Inflammatory macrophage treated with lipopolysaccharide for 4 hours (primary cell): ENCODE measurements at regions not wholly inside any gene's neighbourhood (a gene's known extent, or its start where the extent isn't known, plus 50 kb on each side); places are given as distances from the start of the nearest gene placed in this dataset.
"Not testable (repeated sequence)": the region's sequence is repeated elsewhere in the genome, so short reads cannot be mapped to it uniquely, and the experiment has no call there.

Experiments used
- DNase-seq: peaks from one replicate; pipeline ENCODE4 v3.0.0-alpha.2; 2020

DNA sequence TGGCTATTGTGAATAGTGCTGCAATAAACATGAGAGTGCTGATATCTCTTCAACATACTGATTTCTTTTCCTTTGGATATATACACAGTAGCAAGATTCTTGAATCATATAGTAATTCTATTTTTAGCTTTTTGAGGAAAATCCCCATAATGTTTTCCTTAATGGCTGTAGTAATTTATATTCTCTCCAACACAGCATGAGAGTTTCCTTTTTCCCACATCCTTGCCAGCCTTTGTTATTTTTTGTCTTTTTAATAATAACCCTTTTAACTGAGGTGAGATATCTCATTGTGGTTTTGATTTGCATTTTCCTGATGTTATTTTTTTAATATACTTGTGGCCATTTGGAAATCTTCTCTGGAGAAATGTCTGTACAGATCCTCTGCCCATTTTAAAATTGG lies 132.6 kb downstream of the PRL start:
- no peak for DNase-seq

DNA sequence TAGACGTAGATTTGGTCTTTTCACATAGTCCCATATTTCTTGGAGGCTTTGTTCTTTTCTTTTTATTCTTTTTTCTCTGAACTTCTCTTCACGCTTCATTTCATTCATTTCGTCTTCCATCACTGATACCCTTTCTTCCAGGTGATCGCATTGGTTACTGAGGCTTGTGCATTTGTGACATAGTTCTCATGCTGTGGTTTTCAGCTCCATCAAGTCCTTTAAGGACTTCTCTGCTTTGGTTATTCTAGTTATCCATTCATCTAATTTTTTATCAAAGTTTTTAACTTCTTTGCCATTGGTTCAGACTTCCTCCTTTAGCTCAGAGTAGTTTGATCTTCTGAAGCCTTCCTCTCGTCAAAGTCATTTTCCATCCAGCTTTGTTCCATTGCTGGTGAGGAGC lies 125.8 kb downstream of the PRL start:
- DNase-seq: not testable (repeated sequence)

GRCh38 chr6:22171885-22172284 lies 125.0 kb downstream of the PRL start:
- DNase-seq: not testable (repeated sequence)

DNA sequence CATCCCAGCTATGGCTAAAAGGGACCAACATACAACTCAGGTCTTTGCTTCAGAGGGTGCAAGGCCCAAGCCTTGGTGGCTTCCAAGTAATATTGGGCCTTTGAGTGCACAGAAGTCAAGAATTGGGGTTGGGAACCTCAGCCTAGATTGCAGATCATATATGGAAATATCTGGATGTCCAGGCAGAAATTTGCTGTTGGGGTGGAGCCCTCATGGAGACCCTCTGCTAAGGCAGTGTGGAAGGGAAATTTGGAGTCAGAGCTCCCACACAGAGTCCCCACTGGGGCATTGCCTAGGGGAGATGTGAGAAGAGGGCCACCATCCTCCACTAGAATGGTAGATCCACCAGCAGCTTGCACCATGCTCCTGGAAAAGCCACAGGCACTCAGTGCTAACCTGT lies 123.5 kb downstream of the PRL start:
- DNase-seq: no peak

GRCh38 chr6:22180250-22180649 lies 116.6 kb downstream of the PRL start:
- not testable (repeated sequence) for DNase-seq

DNA sequence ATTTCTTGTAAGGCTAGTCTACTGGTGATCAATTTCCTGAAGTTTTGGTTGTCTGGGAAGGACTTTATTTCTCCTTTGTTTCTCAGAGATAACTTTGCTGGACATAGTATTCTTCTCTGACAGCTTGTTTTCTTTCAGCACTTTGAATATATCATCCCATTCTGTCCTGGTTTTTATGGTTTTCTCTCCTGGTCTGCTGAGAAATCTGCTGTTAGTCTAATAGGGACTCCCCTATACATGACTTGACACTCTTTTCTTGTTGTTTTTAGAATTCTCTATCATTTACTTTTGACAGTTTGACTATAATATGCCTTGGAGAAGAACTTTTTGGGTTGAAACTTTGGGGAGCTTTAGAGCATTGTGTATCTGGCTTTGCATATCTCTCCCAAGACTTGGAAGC lies 112.5 kb downstream of the PRL start:
- DNase-seq: no peak

DNA sequence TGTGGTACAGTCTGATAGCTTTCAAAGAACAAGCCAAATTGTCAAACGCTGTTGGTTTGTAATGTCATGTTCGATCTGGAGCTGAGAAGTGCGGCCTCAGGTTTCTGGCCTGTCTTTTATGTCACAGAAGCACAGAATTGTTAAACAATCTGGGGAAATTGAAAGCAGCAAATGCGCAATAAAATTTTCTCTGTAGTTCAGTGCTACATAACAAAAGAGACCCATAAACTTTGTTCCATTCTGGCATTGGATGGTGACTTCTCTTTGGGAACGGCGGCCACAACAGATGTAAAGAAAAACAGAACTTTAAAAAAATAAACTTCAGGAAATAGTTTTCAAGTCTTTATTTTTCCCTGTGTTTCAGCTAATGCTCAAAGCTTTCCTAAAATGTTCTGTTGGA lies 106.9 kb downstream of the PRL start:
- no peak for DNase-seq

GRCh38 chr6:22194188-22194921 lies 102.5 kb downstream of the PRL start:
- DNase-seq: peak; percentile 7

GRCh38 chr6:22199771-22200170 lies 97.1 kb downstream of the PRL start:
- no peak for DNase-seq

DNA sequence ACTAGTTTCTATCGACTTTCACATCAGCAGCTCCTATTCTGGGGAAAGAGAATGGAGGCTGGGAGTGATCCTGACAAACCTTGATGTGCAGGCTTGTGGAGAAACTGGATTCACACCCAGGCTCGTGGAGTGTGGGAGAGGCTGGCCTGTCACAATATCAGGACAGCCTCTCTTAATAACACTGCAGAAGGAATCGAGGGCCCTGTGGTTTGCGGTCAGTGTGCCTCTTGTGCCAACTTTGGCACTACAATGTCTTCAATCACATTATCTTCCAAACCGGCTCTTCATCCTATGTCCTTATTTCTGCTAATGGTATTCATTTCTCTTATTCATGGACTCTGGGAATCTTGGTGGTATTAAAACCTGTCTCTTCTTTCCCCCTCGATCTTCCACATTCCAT lies 92.7 kb downstream of the PRL start:
- DNase-seq: no peak

GRCh38 chr6:22205266-22205665 lies 91.6 kb downstream of the PRL start:
- no peak for DNase-seq

DNA sequence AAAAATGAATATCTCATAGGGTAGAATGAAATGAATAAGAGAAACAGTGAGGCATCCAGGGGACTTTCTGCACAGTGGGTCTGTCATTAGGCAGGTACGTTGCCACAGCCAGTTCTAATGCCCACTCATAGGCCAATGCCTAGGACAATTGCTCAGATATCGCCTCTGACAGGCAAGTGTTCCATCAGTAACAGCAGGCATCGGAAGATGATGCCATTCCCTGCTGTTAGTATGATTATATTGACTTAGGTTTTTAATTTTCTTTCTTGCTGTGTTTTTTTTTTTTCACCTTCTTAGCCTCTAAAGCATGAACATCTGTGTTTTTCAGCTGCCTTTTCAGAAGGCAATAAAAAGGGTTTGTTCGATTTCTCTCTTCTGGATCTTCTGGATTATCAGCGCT lies 90.7 kb downstream of the PRL start:
- DNase-seq: no peak

GRCh38 chr6:22208026-22208425 lies 88.8 kb downstream of the PRL start:
- DNase-seq: no peak

DNA sequence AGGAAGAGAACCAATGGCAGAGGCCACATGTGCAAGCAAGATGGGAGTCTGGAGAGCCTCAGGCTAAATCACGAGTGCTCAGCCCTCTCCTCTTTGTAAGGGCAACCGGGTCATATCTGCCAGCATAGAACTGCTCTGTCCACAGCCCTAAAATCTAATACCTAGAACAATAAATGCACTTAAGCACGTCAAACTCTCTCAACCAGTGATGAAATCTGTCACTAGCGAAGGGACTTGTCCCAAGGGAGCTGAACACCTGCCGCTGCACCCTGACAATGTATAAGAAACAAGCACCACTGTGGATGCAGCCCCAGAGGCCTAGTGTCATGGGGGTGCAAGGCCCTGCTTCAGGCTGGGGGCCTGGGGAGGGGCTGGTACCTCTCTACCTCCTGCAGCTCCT lies 82.5 kb downstream of the PRL start:
- DNase-seq: no peak

- not testable (repeated sequence) for DNase-seq
Measured at GRCh38 chr6:22215474-22215873, 81.4 kb downstream of the PRL start.

- DNase-seq: no peak
Measured at GRCh38 chr6:22218410-22218809, 78.4 kb downstream of the PRL start.

GRCh38 chr6:22219925-22220324 lies 76.9 kb downstream of the PRL start:
- DNase-seq: no peak

DNA sequence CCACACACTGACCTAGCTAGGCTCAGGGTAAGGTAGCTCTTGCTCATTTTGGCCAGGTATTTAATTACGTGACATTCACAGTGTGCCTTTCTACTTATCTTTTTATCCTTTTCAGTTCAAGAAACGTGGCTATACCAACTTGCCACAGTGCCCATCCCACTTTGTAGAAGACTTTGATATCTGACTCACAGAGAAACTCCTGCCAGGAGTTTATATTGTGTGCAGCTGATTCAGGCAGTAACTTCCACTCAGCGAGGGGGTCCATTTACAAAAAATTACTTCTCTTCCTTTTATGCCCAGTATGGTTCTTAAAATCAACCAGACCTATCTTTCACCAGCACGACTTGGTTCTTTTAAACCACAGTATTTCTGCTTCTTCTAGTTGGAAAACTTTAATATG lies 75.6 kb downstream of the PRL start:
- no peak for DNase-seq

DNA sequence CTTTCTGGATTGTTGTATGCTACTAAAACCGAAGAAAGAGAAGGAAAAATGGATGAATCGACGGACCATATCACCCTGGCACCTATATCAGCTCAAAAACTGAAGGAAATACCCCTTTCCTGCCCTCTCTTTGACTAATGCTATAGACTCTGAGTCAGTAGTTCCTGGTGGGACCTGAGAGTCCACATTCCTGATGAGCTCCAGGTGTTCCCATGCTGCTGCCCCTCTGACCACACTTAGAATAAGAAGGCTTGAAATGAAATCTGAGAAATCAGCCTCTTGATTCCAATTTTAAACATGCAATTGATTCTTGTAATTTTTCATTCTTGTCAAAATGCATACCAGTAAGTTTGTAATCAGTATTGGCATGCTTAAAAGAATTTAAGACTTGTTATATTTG lies 75.2 kb downstream of the PRL start:
- no peak for DNase-seq

GRCh38 chr6:22222469-22222868 lies 74.4 kb downstream of the PRL start:
- DNase-seq: no peak

GRCh38 chr6:22227824-22228610 lies 68.8 kb downstream of the PRL start:
- DNase-seq: no peak

DNA sequence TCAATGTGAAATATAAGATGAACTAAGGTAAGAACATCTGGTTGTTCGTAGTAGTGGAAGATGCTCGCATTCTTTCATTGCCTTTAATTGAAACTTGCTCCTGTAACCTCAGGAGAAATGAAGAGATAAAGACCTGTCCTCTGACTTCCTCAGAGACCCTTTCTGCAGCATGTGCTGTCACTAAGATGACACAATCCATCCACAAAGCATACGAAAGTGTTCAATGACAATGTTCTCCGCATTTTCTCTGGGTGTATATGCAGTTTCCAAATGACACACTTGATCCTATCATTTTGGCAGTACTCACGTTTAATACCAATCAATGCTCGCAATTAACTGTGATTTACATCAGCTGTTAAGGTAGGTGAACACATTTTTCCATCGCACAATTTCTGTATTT lies 65.8 kb downstream of the PRL start:
- no peak for DNase-seq

GRCh38 chr6:22231616-22232015 lies 65.2 kb downstream of the PRL start:
- no peak for DNase-seq

DNA sequence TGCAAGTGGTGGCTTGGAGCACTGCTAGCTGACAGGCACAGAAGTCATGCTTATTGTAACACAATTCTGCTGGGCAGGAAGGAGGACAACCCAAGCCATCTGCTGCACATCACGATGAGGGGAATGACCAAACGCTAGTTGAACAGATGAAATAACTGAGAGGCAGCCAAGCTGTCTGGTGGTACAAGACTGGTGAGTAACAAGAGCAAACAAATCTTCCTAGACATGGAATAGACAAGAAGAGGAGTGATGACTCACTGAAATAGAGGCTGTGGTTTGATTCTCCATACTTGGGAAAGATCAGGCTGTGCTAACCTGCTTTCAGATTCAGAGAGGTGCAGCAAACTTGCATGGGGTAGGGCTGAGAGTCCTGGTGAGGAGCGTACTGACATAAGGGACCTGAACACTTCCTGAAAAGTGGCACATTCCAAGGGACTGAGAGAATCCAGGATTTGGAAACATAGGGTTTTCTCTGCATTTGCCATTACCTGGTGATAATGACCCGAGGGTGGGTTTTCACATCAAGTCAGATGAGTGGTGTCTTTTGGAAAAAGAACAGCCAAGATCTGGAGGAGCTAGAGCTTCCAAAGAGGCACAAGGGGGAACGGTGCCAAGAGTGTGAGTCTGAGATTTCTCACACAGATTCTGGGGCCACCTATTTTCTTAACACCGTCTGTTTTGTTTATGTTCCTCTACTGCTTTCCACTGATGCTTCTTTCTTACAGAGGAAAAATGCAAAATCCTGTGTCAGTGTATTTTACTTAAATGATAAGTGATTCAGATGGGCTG lies 60.0 kb downstream of the PRL start:
- DNase-seq: no peak
